GDM1 (cell line): ENCODE measurements at regions not wholly inside any gene's neighbourhood (a gene's known extent, or its start where the extent isn't known, plus 50 kb on each side); places are given as distances from the start of the nearest gene placed in this dataset.
"Not testable (repeated sequence)": the region's sequence is repeated elsewhere in the genome, so short reads cannot be mapped to it uniquely, and the experiment has no call there.

Experiments used
- DNase-seq: peaks from one replicate; lab custom pipeline; 2025; lab: John Stamatoyannopoulos, UW

DNA sequence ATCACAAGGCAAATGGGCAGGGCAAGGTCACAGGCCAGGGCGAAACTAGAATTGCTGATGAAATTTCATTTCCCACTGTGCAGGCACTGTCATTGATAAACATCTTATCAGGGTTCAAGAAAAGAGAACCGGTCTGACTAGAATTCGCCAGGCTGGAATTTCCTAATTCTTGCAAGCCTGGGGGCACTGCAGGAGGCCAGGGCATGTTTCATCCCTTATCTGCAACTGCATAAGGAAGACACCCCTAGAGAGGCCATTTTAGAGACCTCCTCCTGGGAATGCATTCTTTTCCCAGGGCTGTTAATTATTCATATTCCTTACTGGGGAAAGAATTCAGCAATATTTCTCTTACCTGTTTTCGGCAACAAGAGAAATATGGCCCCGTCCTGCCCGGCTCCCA, 266.2 kb upstream of the CYLC2 start:
- no peak for DNase-seq

DNA sequence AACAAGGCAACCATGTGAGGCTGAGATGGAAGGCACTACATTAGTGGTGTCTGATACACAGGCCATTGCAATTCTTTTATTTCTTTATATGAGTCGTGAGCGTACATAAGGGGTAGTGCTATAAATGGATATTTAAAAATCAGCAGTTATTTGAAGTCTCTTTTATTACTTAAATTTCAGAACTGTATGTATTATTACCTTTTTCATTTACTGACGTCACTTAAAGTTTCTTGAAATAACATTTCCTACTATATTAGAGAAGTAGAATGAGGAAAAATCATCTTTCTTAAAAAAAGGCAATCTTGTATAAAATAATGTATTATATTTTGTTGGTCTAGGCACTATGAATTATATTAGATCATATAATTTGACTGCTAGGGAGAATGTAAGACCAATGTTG, 280.9 kb upstream of the CYLC2 start:
- DNase-seq: no peak

DNA sequence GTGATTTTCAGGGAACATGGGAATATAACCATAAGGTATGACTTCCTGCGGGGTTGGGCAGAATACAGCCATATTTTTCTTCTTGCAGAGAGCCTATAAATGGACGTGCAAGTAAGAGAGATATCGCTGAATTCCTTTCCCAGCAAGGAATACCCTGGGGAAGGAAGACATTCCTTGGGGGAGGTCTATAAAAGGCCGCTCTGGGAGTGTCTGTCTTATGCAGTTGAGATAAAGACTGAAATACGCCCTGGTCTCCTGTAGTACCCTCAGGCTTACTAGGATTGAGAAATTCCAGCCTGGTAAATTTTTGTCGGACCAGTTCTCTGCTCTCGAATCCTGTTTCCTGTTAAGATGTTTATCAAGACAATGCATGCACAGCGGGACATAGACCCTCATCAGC, 282.2 kb upstream of the CYLC2 start:
- DNase-seq: not testable (repeated sequence)

- DNase-seq: no peak
Measured at GRCh38 chr9:102700936-102701335, 294.2 kb upstream of the CYLC2 start.

DNA sequence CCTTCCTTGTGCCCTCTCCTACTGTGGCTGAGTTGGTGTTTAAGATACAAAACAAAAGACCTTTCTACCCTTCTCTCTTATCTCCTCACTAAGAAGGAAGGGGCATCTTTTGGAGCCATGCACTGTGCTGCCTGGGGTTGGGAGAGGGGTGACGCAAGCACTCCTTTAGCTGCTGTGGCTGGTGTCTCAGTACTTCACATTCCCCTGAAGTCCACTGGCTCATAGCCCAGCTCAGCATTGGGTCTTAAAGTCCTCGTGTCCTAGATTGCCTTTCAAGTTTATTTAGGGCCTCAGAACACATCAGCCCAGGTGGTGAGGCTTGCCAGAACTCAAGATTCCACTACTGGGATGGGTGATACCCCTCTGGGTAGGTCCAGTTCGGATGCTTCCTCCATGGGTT, 325.9 kb upstream of the CYLC2 start:
- no peak for DNase-seq

GRCh38 chr9:102652471-102652870, 342.7 kb upstream of the CYLC2 start:
- no peak for DNase-seq

- no peak for DNase-seq
Measured at GRCh38 chr9:102650896-102651295, 344.2 kb upstream of the CYLC2 start.

DNA sequence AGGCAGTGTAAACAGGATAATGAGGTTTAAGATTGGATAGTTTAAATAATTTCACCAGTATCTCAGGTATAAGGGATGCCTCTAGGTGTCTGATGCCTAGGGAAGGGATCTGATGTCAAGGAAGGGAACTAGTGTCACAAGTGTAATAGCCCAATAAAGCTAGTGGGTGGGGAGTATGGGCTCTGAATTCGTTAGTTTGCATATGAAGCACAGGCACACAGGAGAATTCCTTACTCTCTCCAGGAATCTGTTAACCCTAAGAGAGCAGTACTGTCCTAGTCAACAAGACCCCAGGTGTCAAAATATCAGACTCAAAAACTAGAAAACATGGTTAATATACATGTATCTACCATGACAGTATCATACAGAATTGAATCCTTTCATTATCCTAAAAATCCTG, 352.5 kb upstream of the CYLC2 start:
- no peak for DNase-seq

DNA sequence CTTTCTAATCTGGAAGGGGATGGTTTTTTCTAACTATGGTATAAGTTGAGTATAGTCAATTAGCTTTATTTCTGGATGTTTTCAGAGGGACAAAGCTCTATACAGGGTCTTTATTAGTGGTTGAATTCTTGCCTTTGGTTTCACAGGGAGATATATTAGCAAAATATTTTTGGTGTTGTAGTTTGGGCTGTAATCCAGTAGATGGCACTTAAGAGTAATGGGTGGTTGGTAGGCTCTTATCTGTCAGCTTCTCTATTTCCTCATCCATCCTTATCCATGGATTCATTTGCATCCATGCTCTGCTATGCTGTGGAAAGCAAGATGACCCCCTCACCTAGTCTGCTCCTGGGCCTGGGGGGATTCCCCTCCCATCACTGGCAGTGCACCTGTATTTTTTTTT, 363.6 kb upstream of the CYLC2 start:
- DNase-seq: no peak

- DNase-seq: no peak
Measured at GRCh38 chr9:102609461-102609860, 385.7 kb upstream of the CYLC2 start.

DNA sequence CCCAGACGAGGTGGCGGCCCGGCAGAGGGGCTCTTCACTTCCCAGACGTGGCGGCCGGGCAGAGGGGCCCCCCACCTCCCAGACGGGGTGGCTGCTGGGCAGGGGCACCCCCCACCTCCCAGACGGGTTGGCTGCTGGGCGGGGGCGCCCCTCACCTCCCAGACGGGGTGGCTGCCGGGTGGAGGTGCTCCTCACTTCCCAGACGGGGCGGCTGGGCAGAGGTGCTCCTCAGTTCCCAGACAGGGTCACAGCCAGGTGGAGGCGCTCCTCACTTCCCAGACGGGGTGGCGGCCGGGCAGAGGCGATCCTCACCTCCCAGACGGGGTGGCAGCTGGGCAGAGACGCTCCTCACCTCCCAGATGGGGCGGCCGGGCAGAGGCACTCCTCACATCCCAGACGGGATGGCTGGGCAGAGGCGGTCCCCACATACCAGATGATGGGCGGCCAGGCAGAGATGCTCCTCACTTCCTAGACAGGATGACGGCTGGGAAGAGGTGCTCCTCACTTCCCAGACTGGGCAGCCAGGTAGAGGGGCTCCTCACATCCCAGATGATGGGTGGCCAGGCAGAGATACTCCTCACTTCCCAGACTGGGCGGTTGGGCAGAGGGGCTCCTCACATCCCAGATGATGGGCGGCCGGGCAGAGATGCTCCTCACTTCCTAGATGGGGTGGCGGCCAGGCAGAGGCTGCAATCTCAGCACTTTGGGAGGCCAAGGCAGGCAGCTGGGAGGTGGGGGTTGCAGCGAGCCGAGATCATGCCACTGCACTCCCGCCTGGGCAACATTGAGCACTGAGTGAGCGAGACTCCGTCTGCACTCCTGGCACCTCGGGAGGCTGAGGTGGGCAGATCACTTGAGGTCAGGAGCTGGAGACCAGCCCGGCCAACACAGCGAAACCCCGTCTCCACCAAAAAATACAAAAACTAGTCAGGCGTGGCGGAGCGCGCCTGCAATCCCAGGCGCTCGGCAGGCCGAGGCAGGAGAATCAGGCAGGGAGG, 391.6 kb upstream of the CYLC2 start:
- not testable (repeated sequence) for DNase-seq

DNA sequence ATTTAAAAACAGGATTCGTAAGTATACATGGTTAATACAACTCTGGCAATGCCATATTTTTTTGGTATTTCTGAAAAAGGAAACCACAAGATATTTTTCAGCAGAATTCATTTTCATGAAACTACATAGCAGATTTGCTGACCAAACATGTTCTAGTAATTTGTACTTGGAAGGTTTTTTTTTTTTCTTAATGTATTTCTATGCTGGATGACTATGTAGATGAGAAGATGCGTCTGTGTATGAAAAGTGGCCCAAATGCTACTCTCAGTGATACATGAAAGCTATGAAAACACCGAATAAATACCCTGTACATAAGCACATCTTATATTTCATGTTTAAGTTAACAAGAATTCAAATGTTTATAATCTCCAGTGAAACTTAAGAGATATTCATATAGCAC, 400.9 kb upstream of the CYLC2 start:
- DNase-seq: no peak

DNA sequence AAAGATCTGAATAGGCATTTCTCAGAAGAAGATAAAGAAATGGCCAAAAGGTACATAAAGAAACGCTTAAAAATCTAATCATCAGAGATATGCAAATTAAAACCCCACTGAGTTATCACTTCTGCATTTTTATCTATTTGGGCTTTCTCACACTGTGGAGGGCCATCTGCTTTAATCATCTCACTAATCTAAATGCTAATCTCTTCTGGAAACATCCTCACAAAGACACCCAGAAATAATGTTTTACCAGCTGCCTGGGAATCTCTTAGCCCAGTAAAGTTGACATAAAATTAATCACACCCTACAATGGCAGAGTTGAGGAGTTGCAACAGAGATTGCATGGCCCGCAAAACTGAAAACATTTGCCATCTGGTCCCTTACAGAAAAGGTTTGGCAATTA, 407.9 kb upstream of the CYLC2 start:
- DNase-seq: no peak

DNA sequence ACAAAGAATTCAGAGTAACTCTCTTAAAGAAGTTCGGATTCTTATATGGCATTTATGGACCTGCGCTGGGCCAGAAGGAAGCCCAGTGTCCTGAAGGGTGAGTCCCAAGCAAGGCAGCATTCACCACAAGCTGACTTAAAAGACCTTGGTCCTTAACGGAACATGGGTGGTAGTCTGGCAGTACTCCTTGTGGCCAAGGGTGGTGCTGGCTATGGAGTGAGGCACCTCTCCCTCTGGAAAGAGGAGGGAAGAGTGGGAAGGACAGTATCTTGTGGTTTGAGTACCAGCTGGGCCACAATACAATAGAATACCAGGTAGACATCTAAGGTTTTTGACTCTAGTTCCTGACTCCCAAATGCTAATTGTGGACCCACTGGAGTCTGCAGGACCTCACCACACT, 425.7 kb upstream of the CYLC2 start:
- DNase-seq: no peak

DNA sequence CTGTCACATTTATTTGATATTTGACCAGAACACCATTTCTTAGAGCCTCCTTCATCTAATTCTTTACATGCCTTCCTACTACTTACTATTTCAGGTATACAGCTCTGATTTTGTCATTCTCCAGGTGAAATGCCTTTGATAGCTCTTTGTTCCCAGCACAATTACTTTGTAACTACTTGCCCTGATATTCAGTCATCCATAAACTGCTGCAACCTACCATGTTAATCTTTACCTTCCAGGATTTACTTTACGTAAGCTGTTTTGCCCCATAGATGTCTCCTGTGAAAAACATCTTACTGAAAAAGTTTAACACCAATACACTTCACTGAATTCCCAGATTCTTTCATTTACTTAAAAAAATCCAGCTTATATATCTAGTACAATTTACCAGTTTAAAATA, 443.8 kb upstream of the CYLC2 start:
- DNase-seq: no peak

DNA sequence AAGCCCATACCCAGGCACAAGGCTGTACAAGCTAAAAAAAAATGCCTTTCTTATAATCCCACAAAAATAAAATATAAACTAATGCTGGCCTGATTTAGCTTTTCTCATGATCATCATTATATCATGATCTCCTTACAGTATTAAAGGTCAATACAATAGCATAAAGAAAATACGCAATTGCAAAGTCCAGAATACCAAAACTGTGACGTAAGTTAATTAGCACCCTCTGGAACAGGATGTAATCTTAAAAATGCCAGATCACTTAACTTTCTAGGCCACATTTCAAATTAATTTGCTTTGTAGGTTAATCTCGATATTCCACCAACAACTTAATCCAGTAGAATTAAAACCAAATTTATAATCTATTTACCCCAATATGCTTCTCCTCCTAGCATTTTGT, 444.2 kb upstream of the CYLC2 start:
- DNase-seq: no peak

DNA sequence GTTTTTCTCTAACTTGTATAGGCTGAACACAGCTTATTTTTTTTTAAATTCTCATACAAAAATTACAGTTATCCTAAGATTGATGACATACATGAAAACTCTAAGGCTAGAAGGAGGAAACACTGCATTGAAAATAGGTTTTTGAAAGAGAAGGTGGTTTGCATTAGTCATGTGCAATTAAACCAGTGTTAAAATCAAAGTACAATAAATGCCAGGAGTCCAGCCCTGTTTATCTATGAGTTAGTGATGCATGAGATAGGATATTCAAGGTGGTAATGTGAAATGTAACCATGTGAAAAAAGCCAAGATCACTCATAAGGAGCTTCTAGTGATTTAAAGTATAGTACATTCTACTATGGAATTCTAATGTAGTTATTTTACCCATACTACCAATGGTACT, 444.9 kb upstream of the CYLC2 start:
- no peak for DNase-seq

GRCh38 chr9:102534031-102534430, 461.1 kb upstream of the CYLC2 start:
- no peak for DNase-seq

DNA sequence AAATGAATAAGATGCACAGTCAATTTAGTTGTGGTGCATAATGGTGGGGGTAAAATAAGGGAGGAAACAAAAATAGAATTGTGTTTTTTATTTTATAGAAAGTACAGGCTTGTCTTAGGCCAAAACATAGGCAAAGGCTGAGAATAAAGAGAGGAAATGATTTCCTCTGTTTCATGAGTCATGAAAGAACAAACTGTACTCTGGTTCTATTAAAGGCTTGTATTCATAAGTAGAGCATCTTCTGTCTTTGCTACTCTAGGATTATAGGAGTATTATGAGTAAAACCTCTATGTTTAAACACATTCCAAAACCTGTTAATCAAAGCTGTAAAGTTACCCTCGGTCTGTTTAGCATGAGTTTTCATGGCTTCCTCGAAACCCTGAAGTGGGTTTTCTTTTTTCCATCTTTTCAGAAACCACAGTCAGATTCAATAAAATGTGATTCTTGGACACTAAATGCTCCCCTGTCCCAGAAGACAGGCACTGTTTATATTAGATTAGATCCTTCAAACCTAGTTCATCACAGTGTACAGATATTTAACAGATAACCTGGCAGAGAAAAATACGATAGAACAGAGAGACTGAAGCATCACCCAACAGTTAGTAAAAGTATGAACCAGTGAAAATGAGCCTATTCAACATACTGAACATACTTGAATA, 473.9 kb upstream of the CYLC2 start:
- no peak for DNase-seq

GRCh38 chr9:102519423-102519822, 475.7 kb upstream of the CYLC2 start:
- no peak for DNase-seq

DNA sequence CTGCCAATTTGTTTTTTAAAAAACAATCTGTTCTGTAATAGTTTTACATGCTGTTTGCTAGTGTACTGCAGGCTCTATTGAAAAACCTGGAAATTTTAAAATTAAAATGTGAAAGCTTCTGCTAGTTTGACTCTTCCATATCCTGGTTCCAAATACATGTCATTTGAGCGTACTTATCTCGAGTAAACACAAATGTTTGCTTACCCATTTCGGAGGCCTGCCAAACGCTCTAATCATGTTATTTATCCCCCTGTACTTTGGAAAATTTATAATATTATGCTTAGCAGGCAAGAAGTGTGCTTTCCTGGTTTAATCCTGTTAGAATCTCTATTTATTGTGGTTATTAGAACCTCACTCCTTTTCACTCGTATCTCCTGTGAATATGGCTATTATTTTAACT, 476.8 kb upstream of the CYLC2 start:
- DNase-seq: no peak

DNA sequence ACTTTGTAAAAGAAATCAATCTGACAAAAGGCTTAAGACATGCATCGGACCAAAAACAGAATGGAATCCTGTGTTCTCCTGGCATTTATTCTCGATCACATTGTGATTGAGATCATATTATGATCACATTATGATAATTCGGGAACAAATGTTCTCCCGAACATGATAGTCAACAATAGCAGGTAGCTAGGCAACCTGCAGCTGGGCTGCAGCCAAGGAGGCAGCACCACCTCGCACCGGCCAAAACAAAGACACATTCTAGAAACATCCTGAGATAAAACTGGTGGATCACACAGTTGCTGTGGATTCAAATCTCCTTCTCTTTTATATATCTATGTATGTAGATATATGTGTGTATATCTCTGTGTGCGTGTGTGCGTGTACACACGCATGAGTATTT, 480.6 kb upstream of the CYLC2 start:
- no peak for DNase-seq

- no peak for DNase-seq
Measured at GRCh38 chr9:102507044-102507687, 488.0 kb upstream of the CYLC2 start.
